ENCODE measurements at regions not wholly inside any gene's neighbourhood (a gene's known extent, or its start where the extent isn't known, plus 50 kb on each side); places are given as distances from the start of the nearest gene placed in this dataset.
"Not testable (repeated sequence)": the region's sequence is repeated elsewhere in the genome, so short reads cannot be mapped to it uniquely, and the experiment has no call there.

DNA sequence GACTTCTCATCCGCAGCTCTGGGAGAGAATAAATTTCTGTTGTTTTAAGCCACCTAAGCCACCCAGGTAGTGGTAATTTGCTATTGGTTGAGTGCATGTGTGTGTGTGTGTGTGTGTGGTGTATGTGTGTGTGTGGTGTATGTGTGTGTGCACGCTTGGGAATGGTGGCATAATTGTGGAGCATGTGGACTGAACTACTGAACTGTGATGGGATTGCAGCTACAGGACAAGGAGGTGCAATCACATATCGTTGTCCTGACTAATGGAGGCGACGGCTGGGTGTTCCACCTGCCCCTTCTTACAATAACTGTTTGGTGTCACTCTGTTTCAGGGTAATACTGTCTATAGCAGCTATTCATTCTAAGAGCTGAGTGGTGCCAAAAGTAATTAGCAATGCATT lies 448.7 kb upstream of the PFKP start:
- no peak for DNase-seq

- no peak for DNase-seq
Measured at GRCh38 chr10:2616215-2616614, 451.1 kb upstream of the PFKP start.

DNA sequence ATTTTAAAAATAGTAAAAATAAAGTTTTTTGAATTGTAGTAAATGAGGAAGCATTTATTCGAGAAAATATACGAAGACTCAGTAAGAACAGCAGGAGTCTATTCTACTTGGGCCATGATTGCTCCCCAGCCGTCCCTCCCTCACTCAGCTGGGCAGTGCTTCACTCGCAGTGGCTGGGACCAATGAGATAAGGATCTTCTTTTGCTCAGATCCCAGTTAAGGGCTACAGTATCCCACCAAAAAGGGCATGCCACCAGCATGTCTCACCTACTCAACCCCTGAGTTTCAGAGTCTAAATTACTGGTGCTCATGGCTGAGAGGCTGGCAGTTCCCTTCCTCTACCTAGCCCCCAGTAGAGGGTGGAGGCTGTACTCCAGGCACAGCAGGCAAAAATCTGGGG lies 455.7 kb upstream of the PFKP start:
- DNase-seq = no peak

- DNase-seq = no peak
Measured at GRCh38 chr10:2610946-2611345, 456.4 kb upstream of the PFKP start.

GRCh38 chr10:2604891-2605290 lies 462.5 kb upstream of the PFKP start:
- DNase-seq = no peak

DNA sequence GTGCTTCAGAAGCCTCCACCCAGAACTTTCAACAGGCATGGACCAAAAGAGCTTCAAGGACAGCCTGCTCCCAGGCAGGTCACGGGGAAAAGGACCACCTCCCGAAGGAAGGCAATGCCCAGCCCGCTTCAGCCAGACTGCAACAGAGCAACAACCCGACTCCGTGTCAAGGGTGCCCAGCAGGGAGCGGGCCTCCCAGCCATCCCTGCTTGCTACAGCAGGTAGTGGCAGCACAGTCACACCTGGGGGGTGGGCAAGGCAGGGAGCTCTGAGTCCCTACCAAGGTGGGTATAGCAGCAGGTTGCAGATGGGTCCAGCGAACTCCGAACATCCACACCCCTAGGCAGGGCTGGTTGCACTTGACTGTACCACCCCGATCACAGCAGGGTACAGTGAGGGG lies 467.8 kb upstream of the PFKP start:
- DNase-seq = no peak

GRCh38 chr10:2592360-2593160 lies 474.8 kb upstream of the PFKP start:
- no peak for DNase-seq

DNA sequence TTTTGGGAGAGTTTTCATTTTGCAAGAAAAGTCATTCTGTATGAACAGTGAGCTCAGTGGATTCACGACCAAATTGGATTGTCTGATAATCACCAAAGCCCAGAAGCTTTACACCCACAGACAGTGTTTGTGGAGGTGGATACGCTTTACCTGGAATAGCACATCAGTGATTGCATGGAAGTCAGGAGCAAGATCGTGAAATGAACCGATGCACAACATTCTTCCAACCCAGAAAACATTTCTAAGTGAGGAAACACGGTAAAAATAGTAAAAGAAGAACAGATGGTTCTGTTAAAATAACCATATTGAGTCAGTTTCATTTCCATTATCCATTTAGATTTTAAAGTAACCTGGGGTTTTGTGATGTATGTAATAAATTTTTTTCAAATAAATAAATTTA lies 478.2 kb upstream of the PFKP start:
- DNase-seq = no peak

DNA sequence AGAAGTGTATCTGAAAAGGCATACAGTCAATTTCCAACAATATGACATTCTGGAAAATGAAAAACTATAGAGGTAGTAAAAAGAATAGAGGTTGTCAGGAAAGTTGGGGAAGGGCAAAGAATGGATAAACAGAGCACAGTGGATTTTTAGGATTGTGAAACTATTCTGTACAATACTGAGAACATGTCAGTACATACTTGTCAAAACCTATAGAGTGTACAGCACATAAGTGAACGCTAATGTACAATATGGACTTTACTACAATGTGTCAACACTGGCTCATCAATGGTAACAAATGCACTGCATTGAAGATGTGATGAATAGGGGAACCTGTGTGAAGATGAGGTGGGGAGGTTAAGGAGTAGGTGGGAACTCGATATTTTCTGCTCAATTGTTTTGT lies 483.0 kb upstream of the PFKP start:
- no peak for DNase-seq

GRCh38 chr10:2576892-2577291 lies 490.5 kb upstream of the PFKP start:
- no peak for DNase-seq

GRCh38 chr10:2575460-2575859 lies 491.9 kb upstream of the PFKP start:
- DNase-seq = no peak

DNA sequence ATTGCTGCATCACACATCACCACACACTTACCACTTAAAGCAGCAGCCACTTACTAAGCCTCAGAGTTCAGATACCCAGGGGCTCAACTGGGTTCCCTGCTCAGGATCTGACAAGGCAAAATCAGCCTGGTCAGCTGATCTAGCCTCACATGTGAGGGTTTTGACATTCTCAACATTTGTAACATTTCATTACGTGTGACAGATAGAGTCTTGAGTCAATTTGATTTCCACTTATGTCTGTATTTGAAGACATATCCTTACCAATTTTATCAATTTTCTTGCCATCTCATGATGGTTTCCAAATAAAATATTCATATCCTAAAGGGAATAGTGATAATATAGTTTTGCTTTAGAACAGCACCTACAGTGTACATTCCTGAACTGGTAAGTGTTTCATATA lies 494.7 kb upstream of the PFKP start:
- DNase-seq = no peak

DNA sequence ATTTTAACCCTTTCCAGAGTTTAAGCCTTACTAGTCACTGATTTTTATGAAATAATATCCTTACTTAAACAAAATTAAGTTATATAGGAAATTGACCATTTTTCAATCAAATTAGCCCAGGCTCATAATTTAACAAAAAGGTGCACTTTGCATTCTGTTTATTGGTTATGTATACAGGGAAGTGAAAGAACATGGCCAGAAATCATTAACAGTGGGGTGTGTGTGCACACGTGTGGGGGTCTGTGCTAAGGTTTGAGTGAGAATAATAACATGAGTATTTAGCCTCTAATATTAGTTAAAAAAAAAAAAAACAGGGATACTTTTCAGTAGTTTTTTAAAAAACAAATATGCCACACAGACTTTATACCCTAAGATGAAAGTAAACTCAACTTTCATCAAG lies 510.5 kb upstream of the PFKP start:
- no peak for DNase-seq

- DNase-seq = no peak
Measured at GRCh38 chr10:2548071-2548470, 519.3 kb upstream of the PFKP start.

GRCh38 chr10:2547606-2548005 lies 519.7 kb upstream of the PFKP start:
- no peak for DNase-seq

DNA sequence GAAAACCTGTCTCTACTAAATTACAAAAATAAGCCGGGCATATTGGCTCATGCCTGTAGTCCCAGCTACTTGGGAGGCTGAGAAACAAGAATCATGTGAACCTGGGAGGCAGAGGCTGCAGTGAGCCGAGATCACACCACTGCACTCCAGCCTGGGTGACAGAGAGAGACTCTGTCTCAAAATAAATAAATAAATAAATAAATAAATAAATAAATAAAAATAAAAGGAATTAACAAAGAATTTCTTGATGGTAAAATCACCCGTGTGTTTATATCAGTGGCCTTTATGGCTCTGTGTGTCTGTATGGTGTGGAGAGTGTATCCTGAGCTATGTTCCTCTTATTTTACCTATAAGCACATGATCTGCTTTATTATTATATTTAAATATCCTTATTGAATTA lies 520.5 kb upstream of the PFKP start:
- DNase-seq = not testable (repeated sequence)

GRCh38 chr10:2543974-2544373 lies 523.4 kb upstream of the PFKP start:
- no peak for DNase-seq

GRCh38 chr10:2543142-2543886 lies 524.0 kb upstream of the PFKP start:
- no peak for DNase-seq

DNA sequence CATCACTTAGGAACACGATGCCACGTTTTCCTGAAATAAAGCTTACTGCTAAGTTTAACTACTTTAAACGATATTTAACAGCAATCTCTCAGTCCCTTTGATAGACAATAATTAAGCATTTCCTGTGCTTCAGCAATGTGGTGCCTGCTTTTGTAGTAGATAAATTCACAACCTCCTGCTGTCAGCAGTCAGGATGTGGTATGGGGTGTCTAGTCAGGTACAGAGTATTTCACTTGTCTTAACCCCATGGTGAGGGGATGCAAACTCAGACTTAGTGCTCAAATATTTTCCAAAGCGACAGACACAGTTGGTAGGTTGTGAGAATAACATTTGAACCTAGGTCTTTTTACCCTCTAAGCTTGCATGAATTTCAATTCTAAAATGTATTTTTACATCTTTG lies 526.2 kb upstream of the PFKP start:
- no peak for DNase-seq

DNA sequence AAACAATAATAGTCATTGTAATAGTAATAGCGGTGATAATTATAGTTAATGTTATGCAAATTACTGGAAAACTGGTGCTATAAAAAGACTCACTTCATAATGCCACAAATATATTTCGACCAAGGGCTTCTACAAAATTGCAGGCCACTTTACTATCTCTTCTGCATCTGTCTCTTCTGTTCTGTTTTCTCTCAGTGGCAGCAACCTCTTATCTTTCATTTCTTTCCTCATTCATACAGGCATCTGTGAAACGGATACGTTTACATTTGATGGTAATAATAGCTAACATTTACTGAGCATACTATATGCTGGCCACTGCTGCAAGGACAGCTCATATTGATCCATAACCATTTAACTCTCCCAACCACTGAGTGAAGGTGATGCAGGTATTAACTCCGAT lies 537.4 kb upstream of the PFKP start:
- no peak for DNase-seq

DNA sequence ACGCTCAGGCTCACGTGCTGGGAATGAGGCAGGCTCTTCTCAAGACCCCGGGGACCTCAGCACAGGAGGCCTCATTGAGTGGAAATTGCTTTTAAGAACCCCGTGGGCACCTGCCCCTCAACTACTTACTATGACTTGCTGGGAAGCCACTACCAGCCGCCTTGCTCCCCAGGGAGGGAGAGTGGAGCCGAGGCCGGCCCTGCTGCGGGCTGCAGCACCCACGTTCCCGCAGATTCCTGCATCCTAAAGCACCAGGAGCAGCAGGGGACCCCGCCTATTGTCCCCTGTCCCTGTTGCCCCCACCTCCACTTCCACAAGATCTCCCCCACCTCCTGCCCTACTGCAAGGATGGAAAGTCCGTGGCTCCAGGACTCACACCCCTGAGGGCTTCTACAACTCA lies 541.6 kb upstream of the PFKP start:
- no peak for DNase-seq

- no peak for DNase-seq
Measured at GRCh38 chr10:2519139-2519538, 548.2 kb upstream of the PFKP start.

DNA sequence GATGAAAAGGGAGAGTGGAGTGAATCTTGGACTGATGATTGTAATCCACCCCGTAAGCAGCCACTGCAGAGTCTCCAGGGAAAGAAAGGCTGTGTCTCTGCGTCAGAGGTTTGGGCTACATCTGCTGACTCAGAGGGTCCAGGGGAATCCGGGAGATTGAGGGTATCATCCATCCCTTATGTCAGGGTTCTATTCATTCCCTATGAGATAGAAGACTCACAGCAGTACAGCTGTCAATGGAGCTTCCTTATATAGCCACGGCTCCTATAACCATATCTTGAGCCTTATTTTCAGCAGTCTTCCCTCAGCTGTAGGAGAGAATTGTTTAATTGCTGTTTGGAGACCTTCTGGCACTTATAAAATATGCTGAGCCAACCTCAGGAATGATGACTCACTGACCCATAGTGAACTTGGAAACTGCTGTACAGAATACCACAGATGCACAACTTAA lies 558.2 kb upstream of the PFKP start:
- no peak for DNase-seq

GRCh38 chr10:2501366-2501940 lies 565.9 kb upstream of the PFKP start:
- DNase-seq = not testable (repeated sequence)

Data from activated T-cell treated with anti-CD3 and anti-CD28 coated beads for 4 hours (primary cell).